Stimulated activated CD8-positive, alpha-beta memory T cell treated with anti-CD3 and anti-CD28 coated beads, Interleukin-15, amount 100 ng/mL, for 1 hour (primary cell): ENCODE measurements at regions not wholly inside any gene's neighbourhood (a gene's known extent, or its start where the extent isn't known, plus 50 kb on each side); places are given as distances from the start of the nearest gene placed in this dataset.

Source experiments
- DNase-seq: peaks from one replicate; pipeline ENCODE4 v3.0.0-alpha.2; 2020; ENCODE audit warnings: low read depth

DNA sequence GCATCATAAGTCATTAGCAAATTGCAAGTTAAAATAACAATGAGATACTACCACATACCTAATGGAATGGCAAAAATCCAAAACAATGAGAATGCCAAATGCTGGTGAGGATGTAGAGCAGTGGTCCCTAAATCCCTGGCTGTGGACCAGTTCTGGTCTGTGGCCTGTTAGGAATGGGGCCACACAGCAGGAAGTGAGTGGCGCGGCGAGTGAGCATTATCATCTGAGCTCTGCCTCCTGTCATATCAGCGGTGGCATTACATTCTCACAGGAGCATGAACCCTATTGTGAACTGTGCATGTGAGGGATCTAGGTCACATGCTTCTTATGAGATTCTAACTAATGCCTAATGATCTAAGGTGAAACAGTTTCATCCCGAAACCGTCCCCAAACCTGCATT, 1694.4 kb downstream of the EFNB2 start:
- DNase-seq = no peak

DNA sequence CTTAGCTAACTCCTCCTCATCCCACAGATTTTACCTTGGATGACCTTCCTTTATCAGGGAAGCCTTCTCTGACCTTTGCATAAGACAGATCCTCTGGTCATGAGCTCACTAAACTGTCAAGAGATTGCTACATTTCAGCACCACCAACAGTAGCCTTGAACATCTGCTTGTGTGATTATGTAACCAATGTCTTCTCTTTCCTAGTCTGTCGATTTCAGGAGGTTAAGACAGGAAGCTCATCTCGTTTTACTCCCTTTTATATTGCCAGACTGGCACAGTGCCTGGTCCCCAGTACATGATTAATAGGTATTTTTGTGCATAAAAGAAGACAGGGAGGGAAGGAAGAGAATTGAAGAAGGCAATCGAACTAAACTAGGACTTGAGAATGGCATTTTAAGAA, 1697.7 kb downstream of the EFNB2 start:
- DNase-seq = no peak

DNA sequence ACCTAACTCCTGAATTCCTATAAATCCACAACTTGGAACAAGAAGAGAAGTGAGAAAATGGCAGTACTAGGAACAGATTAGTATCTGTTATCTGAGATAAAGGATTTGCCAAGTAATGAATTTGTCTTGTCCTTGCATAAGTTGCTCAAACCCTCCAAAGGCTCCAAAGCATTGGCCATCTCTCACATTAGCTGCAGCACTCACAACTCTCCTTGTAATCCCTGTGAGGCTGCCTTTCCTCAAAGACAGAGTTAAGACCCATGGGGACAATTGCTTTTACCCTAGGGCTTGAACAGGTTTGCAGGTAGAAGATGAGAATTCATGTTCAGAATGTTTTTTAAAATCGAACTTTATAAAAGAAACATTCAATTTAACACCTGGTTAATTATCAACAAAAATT, 1702.2 kb downstream of the EFNB2 start:
- no peak for DNase-seq

DNA sequence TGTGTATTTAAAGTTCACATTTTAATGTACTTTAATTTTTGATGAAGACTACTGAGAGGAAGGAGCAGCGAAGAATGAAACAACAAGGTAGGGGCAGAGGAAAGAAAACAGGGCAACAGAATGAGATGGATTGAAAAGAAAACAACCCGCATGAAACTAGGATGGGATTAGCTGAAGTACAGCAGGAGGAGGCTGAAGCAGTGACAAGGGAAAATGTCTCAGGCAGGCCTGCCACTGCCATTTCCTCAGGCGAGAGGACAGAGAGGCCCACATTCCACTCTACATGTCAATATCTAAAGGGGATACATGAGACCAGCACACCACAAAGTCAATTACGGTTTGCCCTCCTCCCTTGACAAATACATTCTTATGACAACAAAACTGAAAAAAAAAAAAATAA, 1703.2 kb downstream of the EFNB2 start:
- no peak for DNase-seq

DNA sequence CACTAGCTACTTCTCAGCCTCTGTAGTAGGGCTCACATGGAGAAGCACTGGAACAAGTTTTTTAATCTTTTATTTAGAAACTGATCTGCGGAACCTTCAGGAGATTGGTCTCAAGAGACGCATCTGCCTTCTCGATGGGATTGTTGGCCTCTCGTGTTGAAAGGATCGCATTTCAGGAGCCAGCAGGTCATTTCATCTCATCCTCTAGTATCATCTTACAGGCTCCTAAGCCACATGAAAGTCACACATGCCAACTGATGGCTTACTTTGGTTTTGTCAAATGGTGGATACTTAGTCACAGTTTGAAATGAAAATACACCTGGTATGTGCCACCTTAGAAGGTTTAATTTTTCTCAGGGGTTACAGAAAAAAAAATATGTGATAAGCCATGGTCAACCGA, 1703.6 kb downstream of the EFNB2 start:
- no peak for DNase-seq

DNA sequence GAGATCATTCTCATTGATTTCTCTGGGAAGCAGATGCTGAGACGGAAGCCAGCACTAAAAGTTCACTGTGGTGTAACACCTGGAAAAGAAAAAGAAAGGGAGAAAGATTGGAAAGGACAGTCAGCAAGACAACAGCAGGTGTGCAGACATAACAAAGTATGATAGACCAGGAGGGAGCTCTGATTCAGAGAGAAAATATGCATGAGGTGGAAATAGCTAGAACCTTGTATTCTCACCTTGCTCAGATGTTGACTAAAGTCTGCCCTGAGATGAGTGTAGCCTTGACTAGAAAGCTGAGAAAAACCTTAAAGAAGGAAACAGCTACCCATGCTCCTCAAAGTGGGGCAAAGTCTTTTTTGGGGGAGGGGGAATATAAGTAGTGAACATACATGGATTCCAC, 1711.8 kb downstream of the EFNB2 start:
- DNase-seq = no peak

DNA sequence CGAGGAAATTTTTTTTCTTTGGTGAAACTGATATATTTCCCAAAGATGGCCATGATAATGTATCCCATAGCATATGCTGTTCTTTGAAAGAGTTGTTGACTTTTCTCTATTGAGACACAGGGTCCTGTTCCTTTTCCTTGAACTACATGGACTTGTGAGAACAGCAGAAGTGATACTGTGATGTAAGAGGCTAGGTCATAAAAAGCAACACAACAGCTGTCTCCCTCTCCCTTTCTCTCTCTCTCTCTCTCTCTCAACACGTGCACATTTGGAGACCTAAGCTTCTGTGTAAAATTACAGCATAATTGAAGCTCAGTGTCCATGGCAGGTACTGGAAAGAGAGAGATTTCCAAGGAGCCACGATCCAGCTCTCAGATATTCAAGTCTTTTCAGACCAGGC, 1712.4 kb downstream of the EFNB2 start:
- no peak for DNase-seq

DNA sequence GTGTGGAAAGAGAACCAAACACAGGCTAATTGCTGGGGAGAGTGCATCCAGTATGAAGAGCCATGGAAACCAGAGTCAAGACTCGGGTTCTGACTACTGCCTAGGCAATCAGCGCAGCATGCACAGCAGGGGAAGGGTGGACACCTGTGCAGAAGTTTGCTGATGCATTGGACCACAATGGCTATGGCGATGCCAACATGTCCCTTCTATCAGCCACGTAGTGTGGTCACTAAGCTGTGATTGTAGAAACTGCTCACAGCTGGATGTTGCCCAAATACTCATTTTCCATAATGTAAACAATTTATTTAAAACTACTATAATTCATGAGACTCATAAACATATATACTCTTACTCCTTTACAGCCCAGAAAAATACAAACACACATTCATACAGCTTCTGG, 1718.2 kb downstream of the EFNB2 start:
- DNase-seq = no peak

DNA sequence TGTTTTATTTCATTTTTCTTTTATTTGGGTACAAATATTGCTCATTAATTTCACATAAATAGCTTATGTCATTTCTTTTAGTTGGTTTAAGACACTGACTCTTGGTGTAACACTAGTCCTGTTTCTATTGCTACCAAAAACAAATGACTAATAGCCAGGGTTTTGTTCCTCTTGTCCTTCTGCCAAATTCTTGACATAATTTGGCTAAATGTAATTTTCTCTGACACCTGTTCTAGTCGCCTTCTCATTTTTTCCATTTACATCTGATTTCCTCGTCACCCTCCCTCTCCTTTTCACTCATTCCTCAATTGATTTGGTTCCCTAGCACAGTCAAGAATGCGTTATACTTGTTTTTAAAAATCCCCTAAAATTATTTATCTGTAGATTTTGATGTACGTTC, 1718.7 kb downstream of the EFNB2 start:
- DNase-seq = no peak

DNA sequence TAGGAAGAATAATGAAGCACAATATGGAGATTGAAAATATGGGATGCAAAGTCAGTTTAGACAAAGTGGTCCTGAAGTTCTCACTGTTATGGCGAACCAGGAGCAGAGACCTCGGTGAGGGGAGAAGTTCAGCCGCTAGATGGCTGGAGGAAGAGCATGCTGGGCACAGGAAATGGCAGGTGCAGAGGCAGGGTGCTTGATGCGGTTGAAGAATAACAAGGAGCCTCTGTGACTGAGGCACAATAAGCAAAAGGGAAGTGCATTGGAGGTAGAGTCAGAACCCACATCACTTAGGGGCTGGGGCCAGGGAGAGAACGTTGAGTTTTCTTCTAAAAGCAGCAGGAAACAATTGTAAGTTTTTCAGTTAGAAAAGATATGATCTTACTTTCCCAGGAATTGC, 1725.2 kb downstream of the EFNB2 start:
- DNase-seq = no peak

DNA sequence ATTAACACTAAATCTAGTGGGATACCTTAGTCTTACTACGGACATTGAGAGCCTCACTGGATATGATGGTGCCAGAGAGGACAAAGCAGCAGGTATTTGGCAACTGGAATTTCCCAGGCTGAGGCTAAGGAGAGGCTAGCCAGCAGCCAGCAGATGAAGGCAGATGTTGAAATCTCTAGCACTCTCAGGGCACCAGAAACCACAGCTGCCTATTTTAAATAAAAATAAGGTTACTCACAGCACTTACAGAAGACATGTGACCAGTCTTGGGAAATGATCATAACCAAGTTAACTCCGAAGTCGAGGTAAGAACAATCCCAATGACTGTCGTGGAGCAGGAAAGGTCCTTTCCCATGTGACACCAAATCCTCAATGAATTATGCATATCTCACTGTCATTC, 1726.0 kb downstream of the EFNB2 start:
- DNase-seq = no peak

DNA sequence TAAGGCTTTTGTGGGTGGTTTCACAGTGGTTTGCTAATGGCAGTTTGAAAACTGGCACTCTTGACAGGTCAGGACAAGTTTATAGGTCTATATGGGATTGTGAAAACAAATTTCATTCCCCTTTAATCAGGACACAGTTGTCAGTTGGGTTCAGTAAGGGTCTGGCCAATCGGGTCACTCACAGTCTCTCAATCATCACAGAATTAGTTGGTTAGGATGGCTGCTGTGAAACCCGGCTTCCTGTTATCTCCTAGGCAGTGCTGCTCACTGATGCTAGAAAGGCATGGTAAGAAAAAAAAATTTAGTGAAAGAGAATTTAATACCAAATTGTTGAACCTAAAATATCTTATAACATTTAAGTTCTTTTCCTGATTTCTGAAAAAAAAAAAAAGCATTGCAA, 1730.1 kb downstream of the EFNB2 start:
- DNase-seq = no peak

DNA sequence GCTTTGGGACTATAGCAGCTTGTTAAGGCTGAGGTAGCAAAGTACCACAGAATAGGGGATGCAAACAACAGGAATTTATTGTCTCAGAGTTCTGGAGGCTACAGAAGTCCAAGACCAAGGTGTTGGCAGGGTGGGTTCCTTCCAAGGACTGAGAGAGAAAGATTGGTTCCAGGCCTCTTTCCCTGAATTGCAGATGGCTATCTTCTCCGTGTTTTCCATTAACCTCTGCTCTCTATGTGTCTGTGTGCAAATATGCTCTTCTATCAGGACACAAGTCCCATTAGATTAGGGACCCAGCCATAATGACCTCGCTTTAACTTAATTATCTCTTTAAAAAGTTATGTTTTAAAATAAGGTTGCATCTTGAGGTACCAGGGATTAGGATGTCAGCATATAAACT, 1732.9 kb upstream of the SLC10A2 start:
- no peak for DNase-seq

DNA sequence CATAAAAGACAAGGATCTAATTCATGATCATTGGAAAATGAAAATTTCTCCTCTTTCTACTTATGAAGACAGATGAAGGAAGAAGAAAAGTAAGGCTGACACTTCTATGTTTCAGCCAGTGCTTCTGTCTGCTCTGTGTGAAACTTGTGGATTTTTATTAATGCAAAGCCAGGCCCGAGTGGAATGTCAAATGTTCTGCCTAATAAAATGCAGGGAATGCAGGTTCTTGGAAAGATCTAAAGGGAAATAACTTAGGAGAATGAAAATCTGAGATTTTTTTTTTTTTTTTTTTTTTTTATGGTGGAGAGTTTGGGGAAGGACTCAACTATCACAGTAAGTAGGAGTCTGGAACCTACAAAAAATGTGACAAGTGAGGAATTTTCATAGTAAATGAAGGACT, 1732.3 kb upstream of the SLC10A2 start:
- DNase-seq = no peak

DNA sequence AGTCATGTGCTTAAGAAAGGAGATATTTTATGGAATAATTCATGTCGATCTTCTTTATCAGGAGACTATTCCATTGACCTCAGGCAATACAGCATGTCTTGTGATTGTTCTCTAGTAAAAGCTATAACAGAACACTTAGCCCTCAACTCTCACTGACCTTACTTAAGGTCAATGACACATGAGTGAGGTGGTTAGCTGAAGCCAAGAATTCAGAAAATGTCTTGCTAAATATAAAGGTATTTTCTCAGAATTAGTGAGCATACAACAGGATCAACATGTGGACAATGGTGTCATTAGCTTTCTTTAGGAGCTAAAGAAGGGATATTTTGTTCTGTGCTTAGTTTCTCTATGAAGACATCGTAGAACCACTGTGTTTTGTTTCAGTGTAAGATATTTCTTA, 1730.4 kb upstream of the SLC10A2 start:
- no peak for DNase-seq

DNA sequence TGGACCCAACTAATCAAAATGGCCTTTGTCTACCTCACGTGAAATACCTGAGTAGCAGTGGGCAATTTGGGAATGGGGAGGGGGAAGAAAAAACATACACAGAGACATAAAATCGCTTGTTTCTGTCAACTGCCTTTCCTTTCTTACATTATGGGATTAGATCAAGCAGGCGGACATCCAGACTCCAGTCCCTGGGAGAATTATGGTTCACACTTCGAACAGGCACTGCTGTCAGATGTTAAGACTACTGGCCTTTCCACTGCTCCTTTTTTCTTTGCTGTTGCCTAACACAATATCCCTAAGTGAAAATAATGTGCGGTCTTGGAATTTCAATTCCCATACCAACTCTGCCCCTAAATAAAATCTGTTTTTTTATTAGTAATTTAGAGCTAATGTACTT, 1719.7 kb upstream of the SLC10A2 start:
- no peak for DNase-seq

DNA sequence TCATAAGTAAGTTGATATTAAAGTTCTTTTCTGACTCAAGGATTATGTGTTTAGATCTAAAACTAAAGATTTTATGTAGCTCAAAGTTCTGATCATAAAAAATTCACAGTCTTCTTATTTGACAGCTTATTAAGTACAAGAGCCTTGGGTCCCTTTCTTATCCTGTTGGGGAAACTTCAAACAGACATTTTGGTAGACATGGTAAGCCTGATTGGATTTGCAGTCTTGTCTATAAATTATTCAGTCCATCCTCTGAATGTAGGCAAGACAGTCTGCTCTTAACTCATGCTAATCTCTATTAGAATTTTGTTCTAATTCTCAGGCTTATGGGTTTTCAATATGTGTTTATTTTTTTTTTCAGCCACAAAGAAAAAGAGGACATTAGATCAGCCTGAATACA, 1718.7 kb upstream of the SLC10A2 start:
- DNase-seq = no peak

DNA sequence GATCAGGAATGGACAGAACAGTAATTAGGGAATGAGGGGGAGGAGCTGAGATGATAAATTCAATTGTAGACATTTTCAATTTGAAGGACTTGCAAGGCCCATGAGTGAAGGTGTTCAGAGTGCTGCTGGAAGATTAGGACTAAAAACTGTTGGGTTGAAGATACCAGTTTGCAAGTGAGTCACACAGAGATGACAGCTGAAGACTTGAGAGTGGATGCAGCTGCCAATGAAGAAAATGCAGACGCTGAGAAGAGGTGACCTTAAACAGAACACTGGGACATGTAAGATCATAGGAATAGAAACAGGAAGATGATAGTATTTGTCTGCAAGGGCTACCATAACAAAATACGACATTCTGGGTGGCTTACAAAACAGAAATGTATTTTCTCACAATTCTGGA, 1716.5 kb upstream of the SLC10A2 start:
- no peak for DNase-seq

DNA sequence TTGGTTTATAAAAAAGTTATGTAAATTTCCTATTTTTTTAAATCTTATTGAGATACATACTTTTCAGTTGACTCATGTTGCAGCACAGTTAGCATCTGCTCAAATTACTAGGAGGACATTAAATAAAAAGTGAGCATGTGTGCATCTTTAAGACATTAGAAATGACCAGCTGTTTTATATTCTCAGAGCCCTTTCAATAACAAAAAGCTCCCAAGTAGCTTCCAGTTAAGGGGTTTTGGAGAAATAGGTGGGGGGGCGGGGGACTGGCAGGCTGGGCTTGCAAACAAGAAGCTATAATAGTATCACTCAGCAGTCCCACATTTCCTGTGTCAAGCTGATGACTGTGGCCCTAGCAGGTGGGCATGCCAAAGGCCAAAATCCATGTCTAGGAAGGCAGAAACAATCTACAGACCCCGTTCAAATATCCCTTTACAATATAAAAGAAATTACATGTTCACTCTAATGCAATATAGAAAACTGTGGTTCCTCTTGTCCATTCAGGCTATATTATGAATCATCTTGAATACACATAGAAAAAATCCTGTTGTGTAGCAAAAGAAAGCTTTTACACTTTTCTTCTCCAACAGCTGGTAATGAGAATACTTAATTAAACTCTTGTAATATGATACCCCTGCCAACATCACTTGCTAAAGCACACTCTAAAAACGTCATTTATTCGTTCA, 1713.2 kb upstream of the SLC10A2 start:
- no peak for DNase-seq

DNA sequence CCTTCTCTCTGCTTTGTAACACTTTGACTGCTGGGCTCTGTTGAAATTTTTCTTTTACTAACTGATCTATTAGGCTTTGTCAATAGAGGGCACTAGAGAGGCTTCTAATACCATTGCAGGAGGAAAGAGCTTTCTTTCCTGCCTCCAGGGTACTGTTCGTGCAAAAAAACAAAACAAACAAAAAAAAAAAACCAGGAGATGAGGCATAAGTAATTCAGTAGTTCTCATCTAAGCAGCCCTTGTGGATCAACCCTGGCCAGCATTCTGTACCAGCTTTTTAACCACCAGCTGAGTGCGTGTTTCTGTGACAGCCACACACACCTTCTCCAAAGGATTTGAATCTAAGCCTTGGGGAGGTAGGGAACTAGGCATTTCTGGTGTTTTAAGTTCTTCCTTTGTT, 1707.6 kb upstream of the SLC10A2 start:
- DNase-seq = no peak

DNA sequence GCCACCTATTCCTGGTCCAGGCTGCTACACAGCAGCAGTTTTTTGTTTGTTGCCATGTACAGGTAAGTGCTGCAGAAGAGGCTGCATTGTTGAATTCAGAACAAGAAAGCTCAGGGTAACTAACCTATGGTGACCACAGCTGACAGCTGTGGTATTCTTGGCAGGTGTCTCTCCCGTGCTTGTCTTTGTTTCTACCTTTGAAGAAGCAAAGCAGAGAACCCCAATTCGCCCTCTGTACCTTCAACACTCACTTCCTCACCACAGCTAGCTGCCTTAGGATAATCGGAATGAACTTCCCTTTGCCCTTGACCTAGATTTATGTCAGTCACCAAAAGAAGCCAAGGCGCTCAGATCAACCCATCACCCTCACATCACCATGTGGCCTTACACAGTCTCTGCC, 1703.3 kb upstream of the SLC10A2 start:
- no peak for DNase-seq

DNA sequence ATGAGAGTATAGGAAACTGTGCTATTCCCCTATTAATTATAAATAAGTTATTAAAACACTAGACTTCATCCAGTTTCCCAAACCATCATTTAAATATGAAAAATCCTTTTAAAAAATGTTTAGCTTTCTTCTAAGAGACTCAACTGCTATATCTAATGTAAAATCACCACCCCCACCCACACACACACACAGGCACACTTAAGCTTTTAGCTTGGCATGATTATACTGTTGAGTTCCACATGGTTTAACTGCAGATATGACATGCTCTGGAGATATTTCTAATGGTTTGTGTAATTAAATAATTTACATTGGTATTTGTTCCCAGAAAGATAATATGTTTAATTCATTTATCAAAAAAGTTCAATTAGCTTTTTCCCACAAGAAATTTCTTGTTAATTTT, 1700.1 kb upstream of the SLC10A2 start:
- no peak for DNase-seq

DNA sequence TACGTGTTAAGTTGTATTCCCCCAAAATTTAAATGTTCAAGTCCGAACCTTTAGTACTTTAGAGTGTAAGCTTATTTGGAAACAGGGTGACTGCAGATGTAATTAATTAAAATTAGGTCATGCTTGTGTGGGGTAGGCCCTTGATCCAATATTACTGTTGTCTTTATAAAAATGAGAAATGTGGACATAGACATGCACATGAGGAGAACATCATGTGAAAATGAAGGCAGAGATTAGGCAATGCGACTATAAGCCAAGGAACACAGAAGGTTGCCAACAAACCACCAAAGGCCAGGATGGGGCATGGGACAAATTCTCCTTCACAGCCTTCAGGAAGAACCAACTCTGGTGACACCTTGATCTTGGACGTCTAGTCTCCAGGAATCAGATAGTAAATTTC, 1698.4 kb upstream of the SLC10A2 start:
- DNase-seq = no peak

DNA sequence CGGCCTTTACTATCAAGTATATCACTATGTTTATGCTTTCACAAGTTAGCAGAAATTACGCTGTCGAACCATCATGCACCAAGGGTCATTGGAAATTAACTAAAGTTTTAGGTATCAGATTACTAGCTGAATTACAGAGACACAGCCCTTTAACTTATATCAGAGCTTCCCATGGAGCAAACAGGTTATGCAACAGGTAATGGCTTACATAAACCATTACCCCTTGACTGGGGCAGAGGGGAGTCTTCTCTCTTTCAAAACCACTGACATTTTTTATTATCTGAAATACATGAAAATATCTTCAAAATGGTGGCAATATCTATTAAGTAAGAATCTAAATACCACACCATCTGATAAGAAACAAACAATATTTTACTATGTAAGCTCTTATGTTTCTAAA, 1692.9 kb upstream of the SLC10A2 start:
- no peak for DNase-seq

DNA sequence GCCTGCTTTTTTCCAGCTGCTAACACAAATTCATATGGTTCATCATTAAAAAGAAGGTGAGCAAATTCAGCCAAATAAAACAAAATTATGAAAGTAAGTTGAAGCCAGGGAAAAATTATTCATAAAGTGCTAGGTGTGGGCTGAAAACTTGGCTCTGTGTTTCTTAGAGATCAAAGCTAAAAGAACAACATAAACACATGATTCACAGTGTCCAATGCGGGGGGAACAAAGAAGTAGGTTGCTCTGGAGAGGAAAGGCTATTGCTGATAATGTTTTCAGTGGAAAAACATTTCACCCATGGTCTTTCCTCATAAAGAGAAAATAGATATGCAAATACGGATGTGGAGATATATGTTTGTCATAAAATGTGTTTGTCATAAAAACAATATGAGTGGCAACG, 1691.5 kb upstream of the SLC10A2 start:
- no peak for DNase-seq
